Hepatocyte (in vitro differentiated cells): ENCODE measurements at regions not wholly inside any gene's neighbourhood (a gene's known extent, or its start where the extent isn't known, plus 50 kb on each side); places are given as distances from the start of the nearest gene placed in this dataset.
A peak's percentile ranks its signal among the peaks of the same experiment; 100 is the strongest.

ENCODE experiments used
- DNase-seq: peaks from one replicate; pipeline ENCODE4 v3.0.0-alpha.2; 2016; ENCODE audit warnings: low spot score
- H2AFZ ChIP-seq: fragments of 200-600 bp; sonication (generic); 2 replicates; pipeline ENCODE4 v1.6.0; 2016; ENCODE audit warnings: antibody characterized with exemption, mild to moderate bottlenecking
- H3K27ac ChIP-seq: fragments of 200-600 bp; sonication (generic); 2 replicates; pipeline ENCODE4 v1.5.1; 2016; ENCODE audit warnings: mild to moderate bottlenecking
- H3K27me3 ChIP-seq: fragments of 200-600 bp; sonication (generic); 2 replicates; pipeline ENCODE4 v1.6.1; 2016
- H3K36me3 ChIP-seq: fragments of 200-600 bp; sonication (generic); replicated peaks from 2 replicates; pipeline ENCODE4 v1.5.1; 2016; ENCODE audit warnings: low read depth; ENCODE audit not compliant: insufficient read depth
- H3K4me1 ChIP-seq: fragments of 200-600 bp; sonication (generic); 2 replicates; pipeline ENCODE4 v1.5.1; 2016; ENCODE audit warnings: mild to moderate bottlenecking, moderate library complexity; ENCODE audit not compliant: insufficient read depth
- H3K4me2 ChIP-seq: fragments of 200-600 bp; sonication (generic); 2 replicates; pipeline ENCODE4 v1.6.0; 2016
- H3K4me3 ChIP-seq: fragments of 200-600 bp; sonication (generic); 2 replicates; pipeline ENCODE4 v1.5.1; 2016; ENCODE audit warnings: mild to moderate bottlenecking
- H3K79me2 ChIP-seq: fragments of 200-600 bp; sonication (generic); 2 replicates; pipeline ENCODE4 v1.6.0; 2017; ENCODE audit warnings: mild to moderate bottlenecking
- H3K9me2 ChIP-seq: fragments of 200-600 bp; sonication (generic); replicated peaks from 2 replicates; pipeline ENCODE4 v1.6.0; 2017; ENCODE audit warnings: mild to moderate bottlenecking; ENCODE audit not compliant: insufficient read depth
- H3K9me3 ChIP-seq: fragments of 200-600 bp; sonication (generic); 2 replicates; pipeline ENCODE4 v1.5.1; 2016; ENCODE audit warnings: low read depth, mild to moderate bottlenecking
- H4K20me1 ChIP-seq: fragments of 200-600 bp; sonication (generic); 2 replicates; pipeline ENCODE4 v1.6.0; 2016; ENCODE audit warnings: mild to moderate bottlenecking; ENCODE audit not compliant: insufficient read depth, poor library complexity, severe bottlenecking
- CTCF ChIP-seq: fragments of 200-600 bp; sonication (generic); IDR thresholded peaks from 2 replicates; pipeline ENCODE4 v1.5.1; 2016; ENCODE audit warnings: antibody characterized with exemption, mild to moderate bottlenecking; ENCODE audit not compliant: poor library complexity
- EZH2 ChIP-seq: fragments of 200-600 bp; sonication (generic); IDR thresholded peaks from 2 replicates; pipeline ENCODE4 v1.6.1; 2016; ENCODE audit warnings: antibody characterized with exemption, mild to moderate bottlenecking, borderline replicate concordance
- EZH2phosphoT487 ChIP-seq: fragments of 200-600 bp; sonication (generic); IDR thresholded peaks from one replicate; pipeline ENCODE4 v1.6.1; 2018; ENCODE audit warnings: antibody characterized with exemption, mild to moderate bottlenecking, low read depth, moderate library complexity; ENCODE audit not compliant: unreplicated experiment, severe bottlenecking
- WGBS: methylation state at CpG from one replicate; pipeline ENCODE4 v1.1.6; 2016; ENCODE audit warnings: low lambda C conversion rate; ENCODE audit errors: missing lambda C conversion rate; 5-methylcytosine and 5-hydroxymethylcytosine counted together

DNA sequence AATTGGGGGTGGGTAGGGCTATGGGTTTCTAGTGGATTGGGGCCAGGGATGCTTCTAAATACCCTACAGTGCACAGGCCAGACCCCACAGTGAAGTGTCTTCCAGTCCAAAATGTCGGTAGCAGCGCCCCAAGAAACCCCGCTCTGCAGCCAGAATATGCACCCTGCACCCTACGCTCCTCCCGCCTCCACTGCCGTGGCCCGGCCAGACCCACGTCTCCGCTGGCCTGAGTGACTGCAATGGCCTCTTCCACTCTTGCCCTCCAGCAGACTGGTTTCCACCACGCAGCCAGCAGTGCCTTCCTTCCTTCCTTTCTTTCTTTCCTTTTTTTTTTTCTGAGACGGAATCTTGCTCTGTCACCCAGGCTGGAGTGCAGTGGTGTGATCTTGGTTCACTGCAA is 91.4 kb upstream of the TAF1B start:
- no peak for DNase-seq
- Histone ChIP-seq H3K79me2 (no peaks in the 10 kb centered on the region), H3K27me3 (peaks cover 11% of the 10 kb centered on the region), H3K4me2 (no peak overlapping the region), H3K4me1 (no peaks in the 10 kb centered on the region), H2AFZ (no peak overlapping the region), H3K27ac (no peak overlapping the region), H3K9me2 (no peaks in the 10 kb centered on the region), H3K36me3 (no peaks in the 10 kb centered on the region), H4K20me1 (no peaks in the 10 kb centered on the region), H3K4me3 (no peak overlapping the region), H3K9me3 (no peaks in the 10 kb centered on the region)
- TF ChIP-seq EZH2phosphoT487 (no peak), EZH2 (no peak), CTCF (no peak)
- WGBS, result 96% methylated on average over 11 of the region's 11 CpGs

GRCh38 chr2:9752441-9753275 is 90.6 kb upstream of the TAF1B start:
- no peak for TF ChIP-seq EZH2
- no peak for TF ChIP-seq CTCF
- no peak for TF ChIP-seq EZH2phosphoT487
- Histone ChIP-seq H3K4me1 (peaks cover 5% of the 10 kb centered on the region), H3K9me2 (no peaks in the 10 kb centered on the region), H3K4me2 (no peak overlapping the region), H3K79me2 (no peaks in the 10 kb centered on the region), H3K27me3 (peaks cover 19% of the 10 kb centered on the region), H4K20me1 (no peaks in the 10 kb centered on the region), H2AFZ (no peak overlapping the region), H3K4me3 (no peak overlapping the region), H3K27ac (no peak overlapping the region), H3K36me3 (no peaks in the 10 kb centered on the region), H3K9me3 (no peaks in the 10 kb centered on the region)
- WGBS, result 86% methylated on average over 19 of the region's 21 CpGs
- no peak for DNase-seq

DNA sequence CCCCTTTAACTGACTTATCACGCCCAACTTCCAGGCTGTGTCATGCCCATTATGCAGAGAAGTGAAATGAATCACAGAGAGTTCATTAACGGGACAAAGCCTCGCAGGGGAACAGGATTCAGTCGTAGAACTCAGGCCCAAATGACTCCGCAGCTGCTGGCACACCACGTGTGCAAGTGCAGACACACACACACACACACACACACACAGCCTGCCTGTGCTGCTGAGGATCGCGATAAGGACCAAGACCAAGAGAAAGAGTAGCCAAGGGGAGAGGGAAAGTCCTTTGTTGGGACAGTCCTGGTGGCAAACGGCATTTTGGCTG is 90.0 kb upstream of the TAF1B start:
- Histone ChIP-seq H4K20me1 (no peaks in the 10 kb centered on the region), H3K27ac (no peak overlapping the region), H3K4me2 (no peak overlapping the region), H3K79me2 (no peaks in the 10 kb centered on the region), H3K36me3 (no peaks in the 10 kb centered on the region), H2AFZ (no peak overlapping the region), H3K4me1 (peaks cover 9% of the 10 kb centered on the region), H3K27me3 (peaks cover 20% of the 10 kb centered on the region), H3K9me3 (no peaks in the 10 kb centered on the region), H3K4me3 (no peak overlapping the region), H3K9me2 (no peaks in the 10 kb centered on the region)
- 48% methylated on average over 9 of the region's 9 CpGs for WGBS
- TF ChIP-seq EZH2 (no peak), EZH2phosphoT487 (no peak), CTCF (no peak)
- DNase-seq, result peak; percentile 47
